ENCODE measurements at regions not wholly inside any gene's neighbourhood (a gene's known extent, or its start where the extent isn't known, plus 50 kb on each side); places are given as distances from the start of the nearest gene placed in this dataset.

- TF ChIP-seq CTCF (conservative IDR thresholded peaks at IDR 0.05; ENCODE audit: low read depth, low read length) (no peak), MAFK (IDR thresholded peaks at IDR 0.05; ENCODE audit: low read depth, low read length) (no peak), POLR2A (IDR thresholded peaks at IDR 0.05; ENCODE audit: low read depth, low read length) (no peak), RFX5 (IDR thresholded peaks at IDR 0.05; ENCODE audit: low read depth, low read length) (no peak), RAD21 (IDR thresholded peaks at IDR 0.05; ENCODE audit: low read length) (no peak), CEBPB (IDR thresholded peaks at IDR 0.05; ENCODE audit: low read depth, low read length) (no peak), MXI1 (IDR thresholded peaks at IDR 0.05; ENCODE audit: borderline replicate concordance, low read depth, low read length) (no peak), NFE2L2 (IDR thresholded peaks at IDR 0.05; ENCODE audit: low read depth, low read length) (no peak), ELK1 (IDR thresholded peaks at IDR 0.05; ENCODE audit: borderline replicate concordance, low read depth, low read length) (no peak), SMC3 (IDR thresholded peaks at IDR 0.05; ENCODE audit: low read depth, low read length) (no peak), MAZ (IDR thresholded peaks at IDR 0.05; ENCODE audit: borderline replicate concordance, low read depth, low read length) (no peak), USF2 (IDR thresholded peaks at IDR 0.05; ENCODE audit: low read depth, low read length) (no peak)
These were observed 954.5 kb downstream of the ADGRL2 start for GRCh38 chr1:82755191-82755590.
